MCF 10A (cell line): ENCODE measurements at regions not wholly inside any gene's neighbourhood (a gene's known extent, or its start where the extent isn't known, plus 50 kb on each side); places are given as distances from the start of the nearest gene placed in this dataset.

ENCODE experiments used
- BruUV-seq: library from RNA; stranded (reverse); fragments of 400-500 nt; replicated peaks from 2 replicates; lab custom pipeline; 2021; lab: Mats Ljungman, UMichigan
- CTCF ChIA-PET: fragments of 300-600 bp; sonication (Branson Sonifier 250); formaldehyde crosslinking; extraction: SDS; loops from one replicate; lab custom pipeline; 2021; ENCODE audit warnings: antibody characterized with exemption, inconsistent platforms; lab: Yijun Ruan, JAX
- POLR2A ChIA-PET: fragments of 300-600, 350-650 bp; sonication (Branson Sonifier 250); formaldehyde crosslinking; extraction: SDS; loops from one replicate; lab custom pipeline; 2020; ENCODE audit warnings: antibody characterized with exemption, inconsistent platforms; lab: Yijun Ruan, JAX
- DNase-seq: peaks from one replicate; pipeline ENCODE4 v3.0.0-alpha.2; 2018; ENCODE audit not compliant: unreplicated experiment
- H3K27ac Mint-ChIP-seq: one replicate; pipeline ENCODE4 v1.8.0; 2022; ENCODE audit warnings: mild to moderate bottlenecking, low read depth, mixed read lengths; ENCODE audit not compliant: unreplicated experiment
- H3K27me3 Mint-ChIP-seq: one replicate; pipeline ENCODE4 v1.8.0; 2022; ENCODE audit warnings: mixed read lengths; ENCODE audit not compliant: insufficient read depth, unreplicated experiment
- H3K36me3 Mint-ChIP-seq: one replicate; pipeline ENCODE4 v1.8.0; 2022; ENCODE audit warnings: mild to moderate bottlenecking, moderate library complexity, mixed read lengths; ENCODE audit not compliant: insufficient read depth, unreplicated experiment
- H3K4me1 Mint-ChIP-seq: one replicate; pipeline ENCODE4 v1.8.0; 2022; ENCODE audit warnings: mixed read lengths; ENCODE audit not compliant: insufficient read depth, unreplicated experiment
- H3K4me3 Mint-ChIP-seq: one replicate; pipeline ENCODE4 v1.8.0; 2022; ENCODE audit warnings: mild to moderate bottlenecking, moderate library complexity, mixed read lengths; ENCODE audit not compliant: unreplicated experiment
- H3K9me3 Mint-ChIP-seq: one replicate; pipeline ENCODE4 v1.8.0; 2022; ENCODE audit warnings: mixed read lengths; ENCODE audit not compliant: unreplicated experiment
- CTCF ChIP-seq: fragments of 200-600 bp; IDR thresholded peaks from one replicate; pipeline ENCODE4 v1.8.0; 2022; ENCODE audit warnings: antibody characterized with exemption, mild to moderate bottlenecking; ENCODE audit not compliant: unreplicated experiment
- intact Hi-C: fragments of 100-400 bp; cut with micrococcal nuclease; formaldehyde crosslinking; loops from 2 replicates; pipeline ENCODE4 v1.14.1; 2022

- no peak overlapping the region for H3K27ac Mint-ChIP-seq
- H3K9me3 Mint-ChIP-seq: no peaks in the 10 kb centered on the region
- no TSS peak for BruUV-seq
Observed at GRCh38 chr2:198326431-198326830, 522.0 kb downstream of the PLCL1 start.

GRCh38 chr2:198325359-198325758 lies 521.0 kb downstream of the PLCL1 start:
- Mint-ChIP-seq H3K4me1 (no peaks in the 10 kb centered on the region), H3K27ac (no peak overlapping the region), H3K27me3 (peaks cover 83% of the 10 kb centered on the region), H3K9me3 (no peaks in the 10 kb centered on the region), H3K4me3 (no peak overlapping the region), H3K36me3 (no peaks in the 10 kb centered on the region)
- no peak for TF ChIP-seq CTCF
- CTCF ChIA-PET: no interaction called here
- DNase-seq: no peak
- POLR2A ChIA-PET: no interaction called here
- no TSS peak for BruUV-seq
- intact Hi-C loops: no loop called here

More at GRCh38 chr2:198326431-198326830, 522.0 kb downstream of the PLCL1 start:
- Mint-ChIP-seq H3K4me3 (no peak overlapping the region), H3K27me3 (peaks cover 83% of the 10 kb centered on the region), H3K4me1 (no peaks in the 10 kb centered on the region), H3K36me3 (no peaks in the 10 kb centered on the region)
- TF ChIP-seq CTCF: no peak
- no peak for DNase-seq
- POLR2A ChIA-PET: no interaction called here
- CTCF ChIA-PET: interaction anchor here (0.8 kb wide), 1 partner anchor 1414 kb away, joined by 3 read pairs; no protein-coding TSS in a partner anchor
- intact Hi-C loops: no loop called here

GRCh38 chr2:198324071-198324470 lies 519.7 kb downstream of the PLCL1 start:
- no peak overlapping the region for H3K4me3 Mint-ChIP-seq
- no TSS peak for BruUV-seq
- no peaks in the 10 kb centered on the region for H3K9me3 Mint-ChIP-seq
- H3K4me1 Mint-ChIP-seq: no peaks in the 10 kb centered on the region
- peaks cover 84% of the 10 kb centered on the region for H3K27me3 Mint-ChIP-seq
- TF ChIP-seq CTCF: no peak
- DNase-seq: no peak
- no peak overlapping the region for H3K27ac Mint-ChIP-seq
- no peaks in the 10 kb centered on the region for H3K36me3 Mint-ChIP-seq
- ChIA-PET CTCF (interaction anchor here (0.7 to 1.3 kb wide), 2 partner anchors 9 to 1273 kb away, joined by 3 to 9 read pairs; no protein-coding TSS in a partner anchor), POLR2A (no interaction called here)
- intact Hi-C loops: no loop called here

- no peaks in the 10 kb centered on the region for H3K4me1 Mint-ChIP-seq
- ChIA-PET CTCF (interaction anchor here (0.6 to 1.9 kb wide), 3 partner anchors 9 to 292 kb away, joined by 3 to 6 read pairs (median 3); no protein-coding TSS in a partner anchor), POLR2A (no interaction called here)
- no TSS peak for BruUV-seq
- H3K27ac Mint-ChIP-seq: no peak overlapping the region
- no peak overlapping the region for H3K4me3 Mint-ChIP-seq
- H3K27me3 Mint-ChIP-seq: peaks cover 91% of the 10 kb centered on the region
- no peak for DNase-seq
- H3K9me3 Mint-ChIP-seq: no peaks in the 10 kb centered on the region
- intact Hi-C loops: no loop called here
- no peak for TF ChIP-seq CTCF
- no peaks in the 10 kb centered on the region for H3K36me3 Mint-ChIP-seq
Observed at GRCh38 chr2:198322275-198322674, 517.9 kb downstream of the PLCL1 start.
